CD4-positive, alpha-beta T cell (primary cell): ENCODE measurements at regions not wholly inside any gene's neighbourhood (a gene's known extent, or its start where the extent isn't known, plus 50 kb on each side); places are given as distances from the start of the nearest gene placed in this dataset.

ENCODE experiments used
- ATAC-seq: fragments of 200-7000 bp; cut with Tn5 transposase; one replicate; pipeline ENCODE4 v1.10.0; 2022; ENCODE audit warnings: mild to moderate bottlenecking; ENCODE audit not compliant: poor library complexity
- CTCF ChIA-PET: fragments of 350-600 bp; sonication (Branson Sonifier 250); formaldehyde crosslinking; loops from one replicate; lab custom pipeline; 2021; ENCODE audit warnings: antibody characterized with exemption, inconsistent platforms; lab: Charles Lee
- POLR2A ChIA-PET: fragments of 350-600 bp; sonication (Branson Sonifier 250); formaldehyde crosslinking; loops from one replicate; lab custom pipeline; 2021; ENCODE audit warnings: antibody characterized with exemption, inconsistent platforms; lab: Charles Lee
- DNase-seq, 14 experiments: peaks; one replicate each; pipeline ENCODE4 v3.0.0-alpha.2; 2013 to 2020; ENCODE audit warnings: mixed read lengths in 2 of 14
- H3K27ac ChIP-seq, 2 donors: one replicate each; pipeline versions ENCODE4 v1.5.1 to v1.7.0; 2013; ENCODE audit warnings: low read length in 2 of 2, low read depth in 1 of 2, mild to moderate bottlenecking in 1 of 2
- H3K27me3 ChIP-seq, 2 experiments: 1 replicate in 1 of 2; 2 replicates in 1 of 2; pipeline versions ENCODE4 v1.6.1 to v1.7.0; 2013; ENCODE audit warnings: low read length in 2 of 2, control low read depth in 1 of 2, mild to moderate bottlenecking in 1 of 2, moderate library complexity in 1 of 2; ENCODE audit not compliant: insufficient read depth in 2 of 2, control insufficient read depth in 1 of 2
- H3K36me3 ChIP-seq: one replicate; pipeline ENCODE4 v1.6.1; 2013; ENCODE audit warnings: low read length, control low read depth; ENCODE audit not compliant: insufficient read depth
- H3K4me1 ChIP-seq: one replicate; pipeline ENCODE4 v1.6.1; 2013; ENCODE audit warnings: low read length, control low read depth; ENCODE audit not compliant: insufficient read depth
- H3K4me3 ChIP-seq: one replicate; pipeline ENCODE4 v1.5.1; 2013; ENCODE audit warnings: mild to moderate bottlenecking, low read length, moderate library complexity
- H3K9me3 ChIP-seq, 2 experiments: 1 replicate in 1 of 2; 2 replicates in 1 of 2; pipeline versions ENCODE4 v1.6.1 to v1.7.0; 2013; ENCODE audit warnings: low read length in 2 of 2, mild to moderate bottlenecking in 2 of 2, control low read depth in 1 of 2, moderate library complexity in 1 of 2; ENCODE audit not compliant: control insufficient read depth in 1 of 2, insufficient read depth in 1 of 2
- H3K27ac Mint-ChIP-seq: one replicate; pipeline ENCODE4 v1.8.0; 2020; ENCODE audit warnings: mixed read lengths
- H3K27me3 Mint-ChIP-seq: one replicate; pipeline ENCODE4 v1.8.0; 2021; ENCODE audit warnings: mixed read lengths
- H3K36me3 Mint-ChIP-seq: one replicate; pipeline ENCODE4 v1.8.0; 2021; ENCODE audit warnings: low read depth, mixed read lengths
- H3K4me1 Mint-ChIP-seq: one replicate; pipeline ENCODE4 v1.8.0; 2021; ENCODE audit warnings: low read depth, mixed read lengths
- H3K4me3 Mint-ChIP-seq: one replicate; pipeline ENCODE4 v1.8.0; 2020; ENCODE audit warnings: mild to moderate bottlenecking, mixed read lengths
- H3K9me3 Mint-ChIP-seq: one replicate; pipeline ENCODE4 v1.8.0; 2020; ENCODE audit warnings: mixed read lengths
- intact Hi-C, 2 experiments: fragments of 100-400 bp; cut with DNase I in 1 of 2; cut with micrococcal nuclease in 1 of 2; formaldehyde crosslinking; loops; one replicate each; pipeline versions ENCODE4 v1.15.1 to v1.9.0; 2023 to 2025; cut with DNase I, micrococcal nuclease
- TF ChIP-seq, protein P1 (sequence below): fragments of 200-600 bp; IDR thresholded peaks from one replicate; pipeline ENCODE4 v1.8.0; 2022; ENCODE audit warnings: antibody characterized with exemption, mild to moderate bottlenecking

DNA sequence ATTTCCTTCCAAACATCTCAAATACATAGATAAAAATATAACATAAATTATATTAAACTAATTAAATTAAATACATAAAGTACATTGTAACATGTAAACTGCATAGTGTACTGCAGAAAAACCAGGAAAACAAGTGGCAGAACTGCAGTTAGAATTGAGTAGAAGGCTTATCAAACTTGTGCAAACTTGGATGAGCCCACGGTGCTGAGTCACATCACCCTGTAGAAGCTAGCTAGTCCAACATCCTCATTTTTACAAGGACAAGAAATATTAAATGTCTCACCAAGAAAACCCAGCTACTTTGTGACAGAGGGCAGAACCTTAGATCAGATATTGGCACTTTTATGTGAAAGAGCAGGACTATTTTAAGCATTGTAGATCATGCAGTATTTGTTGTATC lies 807.9 kb upstream of the NUDT12 start:
- H3K4me1 Mint-ChIP-seq = no peaks in the 10 kb centered on the region
- H3K4me3 Mint-ChIP-seq = no peak overlapping the region
- peaks cover 0 to 10% of the 10 kb centered on the region in 2 experiments for H3K9me3 ChIP-seq

DNA sequence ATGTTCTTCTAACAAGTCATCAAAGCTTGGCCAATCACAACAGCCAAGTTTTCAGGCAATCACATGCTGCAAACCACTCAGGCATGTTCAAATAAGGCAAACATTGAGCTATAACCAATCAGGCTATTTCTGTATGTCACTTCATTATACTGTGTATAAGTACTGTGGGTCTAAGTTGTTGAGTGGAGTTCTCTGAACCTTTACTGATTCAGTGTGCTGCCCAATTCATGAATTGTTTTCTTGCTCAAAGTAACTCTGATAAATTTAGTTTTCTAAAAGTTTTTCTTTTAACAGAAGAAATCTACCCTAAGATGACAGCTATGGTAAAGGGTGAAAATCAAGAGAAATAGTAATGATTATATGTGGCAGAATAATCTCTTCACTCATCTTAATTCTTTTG lies 805.4 kb upstream of the NUDT12 start:
- no peaks in the 10 kb centered on the region for H3K36me3 Mint-ChIP-seq
- Histone ChIP-seq H3K27ac (no peak overlapping the region), H3K4me1 (no peaks in the 10 kb centered on the region), H3K9me3 (peaks cover 0 to 10% of the 10 kb centered on the region in 2 experiments), H3K4me3 (no peak overlapping the region), H3K27me3 (no peaks in the 10 kb centered on the region), H3K36me3 (no peaks in the 10 kb centered on the region)
- DNase-seq = no peak
- no peak for ATAC-seq
- H3K4me3 Mint-ChIP-seq = no peak overlapping the region
- TF ChIP-seq, protein P1, sequence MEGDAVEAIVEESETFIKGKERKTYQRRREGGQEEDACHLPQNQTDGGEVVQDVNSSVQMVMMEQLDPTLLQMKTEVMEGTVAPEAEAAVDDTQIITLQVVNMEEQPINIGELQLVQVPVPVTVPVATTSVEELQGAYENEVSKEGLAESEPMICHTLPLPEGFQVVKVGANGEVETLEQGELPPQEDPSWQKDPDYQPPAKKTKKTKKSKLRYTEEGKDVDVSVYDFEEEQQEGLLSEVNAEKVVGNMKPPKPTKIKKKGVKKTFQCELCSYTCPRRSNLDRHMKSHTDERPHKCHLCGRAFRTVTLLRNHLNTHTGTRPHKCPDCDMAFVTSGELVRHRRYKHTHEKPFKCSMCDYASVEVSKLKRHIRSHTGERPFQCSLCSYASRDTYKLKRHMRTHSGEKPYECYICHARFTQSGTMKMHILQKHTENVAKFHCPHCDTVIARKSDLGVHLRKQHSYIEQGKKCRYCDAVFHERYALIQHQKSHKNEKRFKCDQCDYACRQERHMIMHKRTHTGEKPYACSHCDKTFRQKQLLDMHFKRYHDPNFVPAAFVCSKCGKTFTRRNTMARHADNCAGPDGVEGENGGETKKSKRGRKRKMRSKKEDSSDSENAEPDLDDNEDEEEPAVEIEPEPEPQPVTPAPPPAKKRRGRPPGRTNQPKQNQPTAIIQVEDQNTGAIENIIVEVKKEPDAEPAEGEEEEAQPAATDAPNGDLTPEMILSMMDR = no peak
- POLR2A ChIA-PET = no interaction called here
- CTCF ChIA-PET = no interaction called here
- H3K27me3 Mint-ChIP-seq = no peaks in the 10 kb centered on the region
- intact Hi-C loops = no loop called here
- H3K9me3 Mint-ChIP-seq = peaks cover 20% of the 10 kb centered on the region
- H3K4me1 Mint-ChIP-seq = no peaks in the 10 kb centered on the region
- H3K27ac Mint-ChIP-seq = no peak overlapping the region

More for the DNA sequence above, 807.9 kb upstream of the NUDT12 start:
- Mint-ChIP-seq H3K27me3 (no peaks in the 10 kb centered on the region), H3K36me3 (no peaks in the 10 kb centered on the region), H3K27ac (no peak overlapping the region), H3K9me3 (peaks cover 12% of the 10 kb centered on the region)
- no peaks in the 10 kb centered on the region for H3K36me3 ChIP-seq
- TF ChIP-seq, protein P1 = no peak
- no peak overlapping the region for H3K27ac ChIP-seq
- ATAC-seq = no peak
- intact Hi-C loops = no loop called here
- no peaks in the 10 kb centered on the region for H3K27me3 ChIP-seq
- no peak overlapping the region for H3K4me3 ChIP-seq
- ChIA-PET CTCF (no interaction called here), POLR2A (no interaction called here)
- no peaks in the 10 kb centered on the region for H3K4me1 ChIP-seq
- DNase-seq = no peak

- ChIA-PET POLR2A (no interaction called here), CTCF (no interaction called here)
- intact Hi-C loops = no loop called here
- Histone ChIP-seq H3K36me3 (no peaks in the 10 kb centered on the region), H3K4me3 (no peak overlapping the region), H3K27me3 (no peaks in the 10 kb centered on the region), H3K9me3 (no peaks in the 10 kb centered on the region), H3K27ac (no peak overlapping the region), H3K4me1 (no peaks in the 10 kb centered on the region)
- no peak overlapping the region for H3K4me3 Mint-ChIP-seq
- H3K36me3 Mint-ChIP-seq = no peaks in the 10 kb centered on the region
- no peaks in the 10 kb centered on the region for H3K4me1 Mint-ChIP-seq
- ATAC-seq (no peak), DNase-seq (no peak)
- H3K27ac Mint-ChIP-seq = no peak overlapping the region
- TF ChIP-seq, protein P1 = no peak
- H3K9me3 Mint-ChIP-seq = peaks cover 16% of the 10 kb centered on the region
- no peaks in the 10 kb centered on the region for H3K27me3 Mint-ChIP-seq
Observed at GRCh38 chr5:104363567-104363966, 801.0 kb upstream of the NUDT12 start.
